ENCODE measurements at regions not wholly inside any gene's neighbourhood (a gene's known extent, or its start where the extent isn't known, plus 50 kb on each side); places are given as distances from the start of the nearest gene placed in this dataset.

DNA sequence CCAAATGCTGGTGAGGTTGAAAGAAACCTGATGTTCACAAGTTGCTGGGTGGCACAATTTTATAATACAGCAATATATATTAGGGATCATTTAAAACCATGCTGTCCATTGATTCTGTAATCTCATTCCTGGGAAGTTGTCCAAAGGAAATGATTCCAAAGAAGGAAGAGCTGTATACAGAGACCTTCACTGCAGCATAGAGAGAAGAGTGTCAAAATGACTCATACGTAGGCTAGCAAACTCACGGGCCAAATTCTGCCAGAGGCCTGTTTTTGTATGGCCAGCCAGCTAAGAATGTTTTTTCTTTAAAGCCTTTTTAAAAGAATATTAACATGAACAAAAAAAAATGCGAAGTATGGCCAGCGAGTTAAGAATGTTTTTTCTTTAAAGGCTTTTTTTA lies 69.2 kb upstream of the MED13L start (continued):
- TF ChIP-seq HOXD13 (CRISPR knock-in tag; IDR thresholded peaks at IDR 0.05; ENCODE audit: borderline replicate concordance) (no peak), ZNF549 (tag by site-specific recombination; IDR thresholded peaks at IDR 0.05) (0 out of 2 replicates have a peak, but pooled peaks have one; percentile 12), ZNF324 (tag by site-specific recombination; IDR thresholded peaks at IDR 0.05) (no peak), ZNF777 (tag by site-specific recombination; IDR thresholded peaks at IDR 0.05; ENCODE audit: borderline replicate concordance) (no peak), ZBTB17 (tag by site-specific recombination; IDR thresholded peaks at IDR 0.05) (no peak), PRDM1 (tag by site-specific recombination; IDR thresholded peaks at IDR 0.05) (peak; percentile 65), ZNF585B (tag by site-specific recombination; IDR thresholded peaks at IDR 0.05) (no peak), IKZF3 (tag by site-specific recombination; IDR thresholded peaks at IDR 0.05) (0 out of 2 replicates have a peak, but pooled peaks have one; percentile 40), ZNF221 (tag by site-specific recombination; IDR thresholded peaks at IDR 0.05; ENCODE audit: borderline replicate concordance) (no peak), ZNF571 (tag by site-specific recombination; IDR thresholded peaks at IDR 0.05) (no peak), ZNF24 (tag by site-specific recombination; IDR thresholded peaks at IDR 0.05) (no peak), ZNF16 (tag by site-specific recombination; IDR thresholded peaks at IDR 0.05; ENCODE audit: low read depth) (no peak), MZF1 (tag by site-specific recombination; IDR thresholded peaks at IDR 0.05; ENCODE audit: borderline replicate concordance) (peak; percentile 27; the same call in 1 of the 2 replicates), ZNF202 (tag by site-specific recombination; IDR thresholded peaks at IDR 0.05; ENCODE audit: borderline replicate concordance) (no peak), ZNF510 (tag by site-specific recombination; IDR thresholded peaks at IDR 0.05; ENCODE audit: insufficient replicate concordance) (no peak), GLIS1 (tag by site-specific recombination; IDR thresholded peaks at IDR 0.05) (no peak), SP3 (tag by site-specific recombination; IDR thresholded peaks at IDR 0.05) (no peak), HOXA7 (CRISPR knock-in tag; IDR thresholded peaks at IDR 0.05; ENCODE audit: borderline replicate concordance) (no peak)
- TF ChIP-seq, protein P1, sequence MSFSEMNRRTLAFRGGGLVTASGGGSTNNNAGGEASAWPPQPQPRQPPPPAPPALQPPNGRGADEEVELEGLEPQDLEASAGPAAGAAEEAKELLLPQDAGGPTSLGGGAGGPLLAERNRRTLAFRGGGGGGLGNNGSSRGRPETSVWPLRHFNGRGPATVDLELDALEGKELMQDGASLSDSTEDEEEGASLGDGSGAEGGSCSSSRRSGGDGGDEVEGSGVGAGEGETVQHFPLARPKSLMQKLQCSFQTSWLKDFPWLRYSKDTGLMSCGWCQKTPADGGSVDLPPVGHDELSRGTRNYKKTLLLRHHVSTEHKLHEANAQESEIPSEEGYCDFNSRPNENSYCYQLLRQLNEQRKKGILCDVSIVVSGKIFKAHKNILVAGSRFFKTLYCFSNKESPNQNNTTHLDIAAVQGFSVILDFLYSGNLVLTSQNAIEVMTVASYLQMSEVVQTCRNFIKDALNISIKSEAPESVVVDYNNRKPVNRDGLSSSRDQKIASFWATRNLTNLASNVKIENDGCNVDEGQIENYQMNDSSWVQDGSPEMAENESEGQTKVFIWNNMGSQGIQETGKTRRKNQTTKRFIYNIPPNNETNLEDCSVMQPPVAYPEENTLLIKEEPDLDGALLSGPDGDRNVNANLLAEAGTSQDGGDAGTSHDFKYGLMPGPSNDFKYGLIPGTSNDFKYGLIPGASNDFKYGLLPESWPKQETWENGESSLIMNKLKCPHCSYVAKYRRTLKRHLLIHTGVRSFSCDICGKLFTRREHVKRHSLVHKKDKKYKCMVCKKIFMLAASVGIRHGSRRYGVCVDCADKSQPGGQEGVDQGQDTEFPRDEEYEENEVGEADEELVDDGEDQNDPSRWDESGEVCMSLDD (tag by site-specific recombination; IDR thresholded peaks at IDR 0.05), result no peak
- TF ChIP-seq, protein P2, sequence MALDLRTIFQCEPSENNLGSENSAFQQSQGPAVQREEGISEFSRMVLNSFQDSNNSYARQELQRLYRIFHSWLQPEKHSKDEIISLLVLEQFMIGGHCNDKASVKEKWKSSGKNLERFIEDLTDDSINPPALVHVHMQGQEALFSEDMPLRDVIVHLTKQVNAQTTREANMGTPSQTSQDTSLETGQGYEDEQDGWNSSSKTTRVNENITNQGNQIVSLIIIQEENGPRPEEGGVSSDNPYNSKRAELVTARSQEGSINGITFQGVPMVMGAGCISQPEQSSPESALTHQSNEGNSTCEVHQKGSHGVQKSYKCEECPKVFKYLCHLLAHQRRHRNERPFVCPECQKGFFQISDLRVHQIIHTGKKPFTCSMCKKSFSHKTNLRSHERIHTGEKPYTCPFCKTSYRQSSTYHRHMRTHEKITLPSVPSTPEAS (tag by site-specific recombination; IDR thresholded peaks at IDR 0.05), result no peak

DNA sequence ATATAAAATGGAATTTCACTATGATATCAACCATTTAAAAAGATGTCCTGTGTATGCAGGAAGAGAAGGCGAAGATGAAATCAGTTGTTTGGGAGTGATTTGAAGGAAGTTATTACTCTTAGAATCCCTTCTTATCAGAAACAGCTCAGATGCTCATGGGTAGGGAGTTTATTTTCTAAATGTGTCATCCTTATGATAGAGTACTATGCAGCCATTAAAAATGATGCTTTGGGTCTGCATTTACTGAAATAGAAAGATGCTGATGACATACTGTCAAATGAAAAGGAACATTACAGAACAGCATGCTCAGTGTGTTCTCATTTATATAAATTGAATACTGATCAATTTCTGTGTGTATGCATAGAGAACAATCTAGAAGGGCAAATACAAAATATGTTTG lies 69.8 kb upstream of the MED13L start:
- CTCF ChIA-PET, result no interaction called here
- Histone ChIP-seq H3K4me1 (ENCODE audit: control insufficient read depth, insufficient read depth, low read length) (no peaks in the 10 kb centered on the region), H3K4me3 (ENCODE audit: low read depth, low read length) (no peak overlapping the region), H3K36me3 (ENCODE audit: control insufficient read depth in 2 of 2, insufficient read depth in 1 of 2, low read length in 2 of 2) (no peaks in the 10 kb centered on the region), H3K9me3 (ENCODE audit: control insufficient read depth, insufficient read depth, low read depth, low read length) (no peaks in the 10 kb centered on the region), H3K27ac (ENCODE audit: extremely low read depth, low read depth, low read length) (no peak overlapping the region)
- POLR2A ChIA-PET, result no interaction called here
- TF ChIP-seq ZNF114 (tag by site-specific recombination; IDR thresholded peaks at IDR 0.05), result no peak
- peak; percentile 70; the same call in 1 of the 2 replicates for TF ChIP-seq ZNF146 (tag by site-specific recombination; IDR thresholded peaks at IDR 0.05)
- no peak for TF ChIP-seq ZNF560 (tag by site-specific recombination; IDR thresholded peaks at IDR 0.05; ENCODE audit: borderline replicate concordance)
- no peak for TF ChIP-seq GLI4 (tag by site-specific recombination; IDR thresholded peaks at IDR 0.05)
- no peak for TF ChIP-seq GFI1B (tag by site-specific recombination; IDR thresholded peaks at IDR 0.05)
- TF ChIP-seq, protein P3, sequence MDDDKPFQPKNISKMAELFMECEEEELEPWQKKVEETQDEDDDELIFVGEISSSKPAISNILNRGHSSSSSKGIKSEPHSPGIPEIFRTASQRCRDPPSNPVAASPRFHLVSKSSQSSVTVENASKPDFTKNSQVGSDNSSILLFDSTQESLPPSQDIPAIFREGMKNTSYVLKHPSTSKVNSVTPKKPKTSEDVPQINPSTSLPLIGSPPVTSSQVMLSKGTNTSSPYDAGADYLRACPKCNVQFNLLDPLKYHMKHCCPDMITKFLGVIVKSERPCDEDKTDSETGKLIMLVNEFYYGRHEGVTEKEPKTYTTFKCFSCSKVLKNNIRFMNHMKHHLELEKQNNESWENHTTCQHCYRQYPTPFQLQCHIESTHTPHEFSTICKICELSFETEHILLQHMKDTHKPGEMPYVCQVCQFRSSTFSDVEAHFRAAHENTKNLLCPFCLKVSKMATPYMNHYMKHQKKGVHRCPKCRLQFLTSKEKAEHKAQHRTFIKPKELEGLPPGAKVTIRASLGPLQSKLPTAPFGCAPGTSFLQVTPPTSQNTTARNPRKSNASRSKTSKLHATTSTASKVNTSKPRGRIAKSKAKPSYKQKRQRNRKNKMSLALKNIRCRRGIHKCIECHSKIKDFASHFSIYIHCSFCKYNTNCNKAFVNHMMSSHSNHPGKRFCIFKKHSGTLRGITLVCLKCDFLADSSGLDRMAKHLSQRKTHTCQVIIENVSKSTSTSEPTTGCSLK (tag by site-specific recombination; IDR thresholded peaks at IDR 0.05), result no peak
